PC-9 (cell line): ENCODE measurements at regions not wholly inside any gene's neighbourhood (a gene's known extent, or its start where the extent isn't known, plus 50 kb on each side); places are given as distances from the start of the nearest gene placed in this dataset.

ENCODE experiments used
- CTCF ChIP-seq: fragments of 200-600 bp; sonication (generic); conservative IDR thresholded peaks from 2 replicates; pipeline ENCODE4 v1.6.1; 2017; ENCODE audit warnings: mixed run types, antibody characterized with exemption, mild to moderate bottlenecking, moderate library complexity
- EZH2 ChIP-seq: fragments of 200-600 bp; sonication (generic); IDR thresholded peaks from 2 replicates; pipeline ENCODE4 v1.8.0; 2017; ENCODE audit warnings: antibody characterized with exemption, low read depth

GRCh38 chr2:225894236-225894980 is 494.9 kb downstream of the NYAP2 start:
- TF ChIP-seq CTCF = no peak
- no peak for TF ChIP-seq EZH2
